ENCODE measurements at regions not wholly inside any gene's neighbourhood (a gene's known extent, or its start where the extent isn't known, plus 50 kb on each side); places are given as distances from the start of the nearest gene placed in this dataset.

GRCh38 chrX:45264865-45265264 lies 64.2 kb upstream of the DIPK2B start:
- no peaks in the 10 kb centered on the region for H3K79me1 ChIP-seq (ENCODE audit: insufficient read depth, low read depth, low read length, poor library complexity, severe bottlenecking)
- no peak for TF ChIP-seq CTCF (conservative IDR thresholded peaks at IDR 0.05)
- Mint-ChIP-seq H3K36me3 (ENCODE audit: insufficient read depth in 1 of 3, low read depth in 3 of 3) (peaks cover 0 to 9% (median 0%) of the 10 kb centered on the region in 3 experiments; a peak in 2 of 7 replicates), H3K4me1 (peaks cover 8% of the 10 kb centered on the region in 2 experiments), H3K27ac (no peak overlapping the region), H3K4me3 (no peak overlapping the region), H3K27me3 (ENCODE audit: low read depth) (no peaks in the 10 kb centered on the region), H3K9me3 (peaks cover 80 to 83% of the 10 kb centered on the region in 2 experiments)
- H3K14ac ChIP-seq (ENCODE audit: insufficient read depth, low read length), result no peak overlapping the region
- H4K8ac ChIP-seq (replicated peaks; ENCODE audit: insufficient read length, low read depth, low read length), result no peak overlapping the region
- H3K18ac ChIP-seq (ENCODE audit: insufficient read length, low read depth, low read length), result no peak overlapping the region
- H3K27me3 ChIP-seq (ENCODE audit: insufficient read depth, low read length), result no peaks in the 10 kb centered on the region
- no peak overlapping the region for H2BK20ac ChIP-seq (ENCODE audit: low read depth, low read length, poor library complexity, severe bottlenecking)
- DNase-seq, result no peak
- H3K4me1 ChIP-seq (ENCODE audit: insufficient read depth, low read length), result no peaks in the 10 kb centered on the region; the same call in 1 of the 2 replicates
- no peak overlapping the region for H2BK15ac ChIP-seq (ENCODE audit: low read depth, low read length)
- no peak overlapping the region for H3K23ac ChIP-seq (ENCODE audit: insufficient read length, low read depth, low read length)
- no peak overlapping the region for H3K4ac ChIP-seq (ENCODE audit: low read depth, low read length)
- H2AFZ ChIP-seq (ENCODE audit: low read length), result no peak overlapping the region
- no peak overlapping the region for H3T11ph ChIP-seq (ENCODE audit: low read length)
- no peaks in the 10 kb centered on the region for H3K23me2 ChIP-seq (ENCODE audit: insufficient read length, low read depth, low read length, poor library complexity, severe bottlenecking)
- no peaks in the 10 kb centered on the region for H3K79me2 ChIP-seq (ENCODE audit: insufficient read depth, low read length)
- no peak overlapping the region for H3K56ac ChIP-seq (ENCODE audit: insufficient read length, low read depth, low read length)
- H2BK5ac ChIP-seq (ENCODE audit: insufficient read length, low read length), result no peak overlapping the region
- H2BK12ac ChIP-seq (ENCODE audit: insufficient read length, low read depth, low read length), result no peak overlapping the region
- no peak overlapping the region for H4K5ac ChIP-seq (ENCODE audit: insufficient read length, low read depth, low read length)
- H4K91ac ChIP-seq (ENCODE audit: insufficient read length, low read depth, low read length), result no peak overlapping the region
- H4K20me1 ChIP-seq (ENCODE audit: control insufficient read depth, insufficient read depth, insufficient read length), result no peaks in the 10 kb centered on the region
- H3K4me2 ChIP-seq (ENCODE audit: insufficient read depth, insufficient read length, low read length), result no peak overlapping the region
- H2AK5ac ChIP-seq (ENCODE audit: insufficient read length, low read length), result no peak overlapping the region
- H3K9ac ChIP-seq (ENCODE audit: extremely low read depth, insufficient read length, low read length), result no peak overlapping the region
- H2BK120ac ChIP-seq (ENCODE audit: low read depth, low read length, poor library complexity, severe bottlenecking), result no peak overlapping the region
- WGBS (ENCODE audit: extremely low coverage, insufficient read length, low lambda C conversion rate), result no CpG with 5 or more reads among the region's 7 CpGs
- no peak overlapping the region for H3K27ac ChIP-seq (ENCODE audit: insufficient read length, low read depth, low read length)
- peaks cover 37% of the 10 kb centered on the region for H3K9me3 ChIP-seq (ENCODE audit: control insufficient read depth, low read depth, low read length)
